H1 (cell line): ENCODE measurements at regions not wholly inside any gene's neighbourhood (a gene's known extent, or its start where the extent isn't known, plus 50 kb on each side); places are given as distances from the start of the nearest gene placed in this dataset.

Experiments
- CTCF ChIA-PET: fragments of 300-600 bp; sonication (Branson Sonifier 250); formaldehyde crosslinking; loops from one replicate; lab custom pipeline; 2021; ENCODE audit not compliant: partially characterized antibody; lab: Charles Lee
- POLR2A ChIA-PET: fragments of 300-600 bp; sonication (Branson Sonifier 250); formaldehyde crosslinking; loops from one replicate; lab custom pipeline; 2021; ENCODE audit warnings: inconsistent platforms; ENCODE audit not compliant: partially characterized antibody; lab: Charles Lee
- DNase-seq, 2 experiments: peaks; one replicate each; pipeline versions ENCODE4 v3.0.0 to v3.0.0-alpha.2; 2010 to 2022; ENCODE audit warnings: low spot score in 2 of 2, low read depth in 1 of 2, mixed read lengths in 1 of 2
- FAIRE-seq: peaks from 2 replicates; lab custom pipeline; 2011; peaks lifted over from hg19 to GRCh38; lab: Jason Lieb, UNC
- H2AFZ ChIP-seq: 2 replicates; pipeline ENCODE4 v1.8.1; 2012; ENCODE audit warnings: low read length, inconsistent platforms
- H2AK5ac ChIP-seq: 2 replicates; pipeline ENCODE4 v1.6.1; 2013; ENCODE audit warnings: low read depth, low read length
- H2BK120ac ChIP-seq: replicated peaks from 2 replicates; pipeline ENCODE3; 2013; ENCODE audit warnings: low read depth, low read length, inconsistent platforms
- H2BK12ac ChIP-seq: 2 replicates; pipeline ENCODE4 v1.6.1; 2013; ENCODE audit warnings: low read depth, low read length
- H2BK15ac ChIP-seq: 2 replicates; pipeline ENCODE4 v1.6.1; 2013; ENCODE audit warnings: low read length
- H2BK20ac ChIP-seq: 2 replicates; pipeline ENCODE4 v1.6.1; 2013; ENCODE audit warnings: low read length
- H2BK5ac ChIP-seq: 2 replicates; pipeline ENCODE4 v1.6.1; 2013; ENCODE audit warnings: low read depth, low read length
- H3K14ac ChIP-seq: 2 replicates; pipeline ENCODE4 v1.6.1; 2013; ENCODE audit warnings: inconsistent platforms; ENCODE audit not compliant: insufficient read length
- H3K18ac ChIP-seq: 2 replicates; pipeline ENCODE4 v1.6.1; 2013; ENCODE audit warnings: low read length; ENCODE audit errors: extremely low read depth
- H3K23ac ChIP-seq: 2 replicates; pipeline ENCODE4 v1.6.1; 2013; ENCODE audit warnings: inconsistent platforms; ENCODE audit not compliant: insufficient read length
- H3K23me2 ChIP-seq: 2 replicates; pipeline ENCODE4 v1.6.1; 2013; ENCODE audit warnings: low read depth, low read length
- H3K27ac ChIP-seq: 2 replicates; pipeline ENCODE4 v1.6.1; 2011; ENCODE audit warnings: low read depth, low read length, inconsistent platforms
- H3K27me3 ChIP-seq, 4 experiments: replicated peaks in 1 of 4; 1 replicate in 1 of 4; 2 replicates in 3 of 4; pipeline versions ENCODE4 v1.6.1 to v1.8.1; 2011 to 2013; ENCODE audit warnings: low read length in 3 of 4, mild to moderate bottlenecking in 3 of 4, inconsistent platforms in 2 of 4, mixed read lengths in 2 of 4, moderate library complexity in 1 of 4; ENCODE audit not compliant: control insufficient read depth in 3 of 4, insufficient read depth in 3 of 4; ENCODE audit errors: extremely low read depth in 1 of 4
- H3K36me3 ChIP-seq, 4 experiments: 2 replicates each; pipeline versions ENCODE4 v1.6.1 to v1.8.1; 2011 to 2013; ENCODE audit warnings: mild to moderate bottlenecking in 4 of 4, low read length in 3 of 4, moderate library complexity in 2 of 4, control low read depth in 1 of 4, inconsistent platforms in 1 of 4; ENCODE audit not compliant: insufficient read depth in 4 of 4, control insufficient read depth in 2 of 4
- H3K4ac ChIP-seq: replicated peaks from 2 replicates; pipeline ENCODE3; 2013; ENCODE audit warnings: low read length, low read depth, mixed read lengths, inconsistent platforms; ENCODE audit not compliant: insufficient read length
- H3K4me1 ChIP-seq, 4 experiments: replicated peaks in 1 of 4; 1 replicate in 1 of 4; 2 replicates in 3 of 4; pipeline versions ENCODE4 v1.6.1 to v1.8.1; 2011 to 2013; ENCODE audit warnings: low read length in 3 of 4, inconsistent platforms in 2 of 4, mixed read lengths in 1 of 4; ENCODE audit not compliant: insufficient read depth in 4 of 4, control insufficient read depth in 3 of 4
- H3K4me2 ChIP-seq, 2 experiments: 2 replicates each; pipeline versions ENCODE4 v1.6.1 to v1.8.1; 2011 to 2013; ENCODE audit warnings: low read depth in 2 of 2, low read length in 2 of 2, control low read depth in 1 of 2, inconsistent platforms in 1 of 2, mild to moderate bottlenecking in 1 of 2; ENCODE audit not compliant: insufficient read depth in 1 of 2
- H3K4me3 ChIP-seq, 4 experiments: fragments of 200-600, 300-600 bp in 1 of 4; sonication (generic), shearing (Covaris generic), sonication (Bioruptor Twin) in 1 of 4; 2 replicates each; pipeline versions ENCODE4 v1.5.1 to v1.8.1; 2011 to 2016; ENCODE audit warnings: low read length in 4 of 4, low read depth in 3 of 4, control low read depth in 2 of 4, inconsistent platforms in 2 of 4, mild to moderate bottlenecking in 2 of 4, mixed read lengths in 1 of 4, moderate library complexity in 1 of 4; ENCODE audit not compliant: insufficient read depth in 2 of 4; ENCODE audit errors: extremely low read depth in 1 of 4
- H3K56ac ChIP-seq: replicated peaks from 2 replicates; pipeline ENCODE3; 2013; ENCODE audit warnings: low read depth, mild to moderate bottlenecking, mixed read lengths, low read length, inconsistent platforms; ENCODE audit not compliant: insufficient read length
- H3K79me1 ChIP-seq: 2 replicates; pipeline ENCODE4 v1.6.1; 2013; ENCODE audit warnings: low read depth, low read length, control low read depth
- H3K79me2 ChIP-seq, 2 experiments: 2 replicates each; pipeline versions ENCODE4 v1.6.1 to v1.8.1; 2012 to 2013; ENCODE audit warnings: low read length in 2 of 2, mild to moderate bottlenecking in 2 of 2, inconsistent platforms in 1 of 2; ENCODE audit not compliant: insufficient read depth in 2 of 2, control insufficient read depth in 1 of 2
- H3K9ac ChIP-seq, 4 experiments: replicated peaks in 1 of 4; 1 replicate in 1 of 4; 2 replicates in 3 of 4; pipeline versions ENCODE4 v1.6.1 to v1.8.1; 2011 to 2013; ENCODE audit warnings: low read depth in 3 of 4, low read length in 3 of 4, control low read depth in 2 of 4, mild to moderate bottlenecking in 2 of 4, moderate library complexity in 2 of 4, inconsistent platforms in 1 of 4; ENCODE audit errors: extremely low read depth in 1 of 4
- H3K9me3 ChIP-seq, 2 experiments: 2 replicates each; pipeline versions ENCODE4 v1.6.1 to v1.8.1; 2012 to 2013; ENCODE audit warnings: mild to moderate bottlenecking in 2 of 2, moderate library complexity in 2 of 2, control low read depth in 1 of 2, inconsistent platforms in 1 of 2, low read depth in 1 of 2, low read length in 1 of 2, mixed read lengths in 1 of 2; ENCODE audit not compliant: insufficient read depth in 2 of 2
- H4K20me1 ChIP-seq, 2 experiments: replicated peaks in 1 of 2; 2 replicates each; pipeline versions ENCODE3 to v1.8.1; 2011 to 2013; ENCODE audit warnings: inconsistent platforms in 2 of 2, low read length in 2 of 2, mild to moderate bottlenecking in 1 of 2; ENCODE audit not compliant: insufficient read depth in 2 of 2, control insufficient read depth in 1 of 2
- H4K5ac ChIP-seq: 2 replicates; pipeline ENCODE4 v1.6.1; 2013; ENCODE audit warnings: low read length, low read depth, mixed read lengths, inconsistent platforms; ENCODE audit not compliant: insufficient read length
- H4K8ac ChIP-seq: 2 replicates; pipeline ENCODE4 v1.8.0; 2013; ENCODE audit warnings: mild to moderate bottlenecking, moderate library complexity, low read length, inconsistent platforms; ENCODE audit not compliant: insufficient read depth; ENCODE audit errors: extremely low read depth
- H4K91ac ChIP-seq: replicated peaks from 2 replicates; pipeline ENCODE3; 2013; ENCODE audit warnings: low read length, mixed read lengths, inconsistent platforms; ENCODE audit not compliant: insufficient read length
- CBX5 ChIP-seq: fragments of 300-800, 300-1000 bp; sonication (generic); IDR thresholded peaks from 2 replicates; pipeline ENCODE4 v1.7.1; 2016; ENCODE audit warnings: antibody characterized with exemption, low read length, low read depth
- CHD2 ChIP-seq: IDR thresholded peaks from 2 replicates; pipeline ENCODE4 v1.6.1; 2012; ENCODE audit warnings: low read length, improper control_type of control experiment
- CREB1 ChIP-seq: IDR thresholded peaks from 2 replicates; pipeline ENCODE4 v1.6.1; 2012; ENCODE audit warnings: inconsistent platforms
- CTCF ChIP-seq, 3 experiments: IDR thresholded peaks; 1 replicate in 2 of 3; 2 replicates in 1 of 3; pipeline versions ENCODE4 v1.5.1 to v1.6.1; 2011; ENCODE audit warnings: low read length in 3 of 3, mild to moderate bottlenecking in 3 of 3, inconsistent platforms in 2 of 3, low read depth in 1 of 3, moderate library complexity in 1 of 3; ENCODE audit not compliant: insufficient read depth in 1 of 3; ENCODE audit errors: control extremely low read depth in 1 of 3
- GABPA ChIP-seq: IDR thresholded peaks from 2 replicates; pipeline ENCODE4 v1.6.1; 2011; ENCODE audit warnings: mild to moderate bottlenecking, low read length, moderate library complexity, borderline replicate concordance; ENCODE audit not compliant: insufficient read depth
- RAD21 ChIP-seq, 2 experiments: IDR thresholded peaks in 1 of 2; conservative IDR thresholded peaks in 1 of 2; 2 replicates each; pipeline ENCODE4 v1.6.1; 2011; ENCODE audit warnings: low read depth in 2 of 2, low read length in 2 of 2, improper control_type of control experiment in 1 of 2, inconsistent platforms in 1 of 2, mild to moderate bottlenecking in 1 of 2, moderate library complexity in 1 of 2
- RFX5 ChIP-seq: IDR thresholded peaks from 2 replicates; pipeline ENCODE4 v1.6.1; 2011; ENCODE audit warnings: low read depth, low read length, improper control_type of control experiment, borderline replicate concordance
- SRF ChIP-seq: IDR thresholded peaks from 2 replicates; pipeline ENCODE4 v1.6.1; 2011; ENCODE audit warnings: mild to moderate bottlenecking, low read depth, low read length, moderate library complexity
- TAF7 ChIP-seq: optimal IDR thresholded peaks from 2 replicates; pipeline ENCODE3; 2011; ENCODE audit warnings: low read depth, mild to moderate bottlenecking, inconsistent platforms, low read length, moderate library complexity, borderline replicate concordance
- TCF12 ChIP-seq: IDR thresholded peaks from 2 replicates; pipeline ENCODE4 v1.6.1; 2011; ENCODE audit warnings: low read depth, mild to moderate bottlenecking, low read length
- TEAD4 ChIP-seq: IDR thresholded peaks from 2 replicates; pipeline ENCODE4 v1.6.1; 2012; ENCODE audit warnings: low read depth, low read length, inconsistent platforms, mixed read lengths
- YY1 ChIP-seq: IDR thresholded peaks from 2 replicates; pipeline ENCODE4 v1.6.1; 2011; ENCODE audit warnings: low read depth, mild to moderate bottlenecking, low read length
- WGBS, 2 experiments: shearing (Covaris generic) in 1 of 2; methylation state at CpG; one replicate each; pipeline versions ENCODE4 v1.1.6 to v1.1.7; 2013 to 2015; ENCODE audit warnings: low lambda C conversion rate in 2 of 2, mixed read lengths in 2 of 2, inconsistent platforms in 1 of 2, low coverage in 1 of 2, missing lambda C conversion rate in 1 of 2; ENCODE audit not compliant: insufficient replicate concordance in 2 of 2, insufficient coverage in 1 of 2, insufficient read length in 1 of 2; ENCODE audit errors: extremely low coverage in 1 of 2, missing lambda C conversion rate in 1 of 2; 5-methylcytosine and 5-hydroxymethylcytosine counted together

GRCh38 chr14:18660585-18660922, 59.6 kb downstream of the OR11H12 start:
- H3K9me3 ChIP-seq: peaks cover 36 to 50% of the 10 kb centered on the region in 2 experiments
- H3K27me3 ChIP-seq: no peaks in the 10 kb centered on the region
- H3K9ac ChIP-seq: no peak overlapping the region
- H4K20me1 ChIP-seq: no peaks in the 10 kb centered on the region
- WGBS, 2 experiments: 83% methylated on average over 8 of the region's 8 CpGs; no CpG with 5 or more reads in 1 of the 2 experiments
- H2BK20ac ChIP-seq: no peak overlapping the region
- ChIA-PET CTCF (no interaction called here), POLR2A (no interaction called here)
- H3K79me2 ChIP-seq: no peaks in the 10 kb centered on the region
- no peak overlapping the region for H3K4ac ChIP-seq
- H3K4me2 ChIP-seq: no peak overlapping the region
- no peaks in the 10 kb centered on the region for H3K4me1 ChIP-seq
- H4K8ac ChIP-seq: no peak overlapping the region
- no peak overlapping the region for H3K4me3 ChIP-seq
- no peak overlapping the region for H2BK5ac ChIP-seq
- DNase-seq (no peak), FAIRE-seq (no peak)
- H2AK5ac ChIP-seq: no peak overlapping the region
- no peak overlapping the region for H4K5ac ChIP-seq
- H3K23ac ChIP-seq: no peak overlapping the region
- H2BK120ac ChIP-seq: no peak overlapping the region
- H3K27ac ChIP-seq: no peak overlapping the region
- no peak overlapping the region for H4K91ac ChIP-seq
- no peaks in the 10 kb centered on the region for H3K36me3 ChIP-seq
- no peak overlapping the region for H2AFZ ChIP-seq
- no peak overlapping the region for H3K14ac ChIP-seq
- no peaks in the 10 kb centered on the region for H3K79me1 ChIP-seq
- no peak overlapping the region for H2BK12ac ChIP-seq
- H3K18ac ChIP-seq: no peak overlapping the region
- no peak overlapping the region for H2BK15ac ChIP-seq
- no peak overlapping the region for H3K56ac ChIP-seq
- no peaks in the 10 kb centered on the region for H3K23me2 ChIP-seq
- no peak for TF ChIP-seq GABPA
- TF ChIP-seq CHD2: no peak
- TF ChIP-seq YY1: no peak
- TF ChIP-seq TCF12: no peak
- no peak for TF ChIP-seq SRF
- no peak for TF ChIP-seq TAF7
- no peak for TF ChIP-seq CBX5
- TF ChIP-seq CREB1: no peak
- no peak for TF ChIP-seq RFX5
- TF ChIP-seq RAD21 (IDR thresholded peaks at IDR 0.05 in 1 of 2, conservative IDR thresholded peaks at IDR 0.05 in 1 of 2; ENCODE audit: low read depth in 2 of 2, low read length in 2 of 2): no peak
- TF ChIP-seq CTCF (IDR thresholded peaks at IDR 0.05; ENCODE audit: control extremely low read depth in 1 of 3, insufficient read depth in 1 of 3, low read depth in 1 of 3, low read length in 3 of 3): no peak
- no peak for TF ChIP-seq TEAD4
